GM06990 (cell line): ENCODE measurements at regions not wholly inside any gene's neighbourhood (a gene's known extent, or its start where the extent isn't known, plus 50 kb on each side); places are given as distances from the start of the nearest gene placed in this dataset.
"Not testable (repeated sequence)": the region's sequence is repeated elsewhere in the genome, so short reads cannot be mapped to it uniquely, and the experiment has no call there.

Experiments used
- DNase-seq: peaks from one replicate; pipeline ENCODE4 v3.0.0-alpha.2; 2011; ENCODE audit not compliant: insufficient read length; ENCODE audit errors: extremely low read depth
- H3K27me3 ChIP-seq: replicated peaks from 2 replicates; pipeline ENCODE4 v1.6.0; 2011; ENCODE audit warnings: low read length; ENCODE audit not compliant: control insufficient read depth, insufficient read depth
- H3K36me3 ChIP-seq: 2 replicates; pipeline ENCODE4 v1.5.1; 2011; ENCODE audit warnings: low read length; ENCODE audit not compliant: control insufficient read depth, insufficient read depth
- H3K4me3 ChIP-seq: replicated peaks from 2 replicates; pipeline ENCODE4 v1.5.1; 2011; ENCODE audit warnings: low read depth, mild to moderate bottlenecking, control low read depth, low read length
- TF ChIP-seq, protein P1 (sequence below): IDR thresholded peaks from 2 replicates; pipeline ENCODE4 v1.5.1; 2011; ENCODE audit warnings: low read length, control low read depth, mild to moderate bottlenecking, inconsistent platforms; ENCODE audit not compliant: insufficient read depth, poor library complexity, severe bottlenecking

DNA sequence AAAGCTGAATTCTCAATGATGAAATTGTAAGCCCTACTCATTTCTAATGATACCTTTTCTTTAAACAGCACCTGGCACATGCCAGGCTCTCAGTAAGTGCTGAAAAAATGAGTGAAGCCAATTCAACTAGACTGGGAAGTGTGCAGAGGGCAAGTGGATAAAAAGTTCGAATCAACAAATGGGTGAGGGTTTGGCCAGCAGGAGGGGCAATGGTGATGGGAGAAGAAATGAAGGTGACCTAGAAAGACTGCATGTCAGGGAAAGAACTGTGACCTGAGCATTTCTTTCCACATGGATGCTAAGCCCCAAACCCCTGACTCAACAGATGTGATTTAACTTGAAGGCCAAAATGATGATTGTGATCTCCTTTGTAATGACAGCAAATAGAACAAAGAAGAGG, 54.6 kb downstream of the DKK1 start:
- TF ChIP-seq, protein P1, sequence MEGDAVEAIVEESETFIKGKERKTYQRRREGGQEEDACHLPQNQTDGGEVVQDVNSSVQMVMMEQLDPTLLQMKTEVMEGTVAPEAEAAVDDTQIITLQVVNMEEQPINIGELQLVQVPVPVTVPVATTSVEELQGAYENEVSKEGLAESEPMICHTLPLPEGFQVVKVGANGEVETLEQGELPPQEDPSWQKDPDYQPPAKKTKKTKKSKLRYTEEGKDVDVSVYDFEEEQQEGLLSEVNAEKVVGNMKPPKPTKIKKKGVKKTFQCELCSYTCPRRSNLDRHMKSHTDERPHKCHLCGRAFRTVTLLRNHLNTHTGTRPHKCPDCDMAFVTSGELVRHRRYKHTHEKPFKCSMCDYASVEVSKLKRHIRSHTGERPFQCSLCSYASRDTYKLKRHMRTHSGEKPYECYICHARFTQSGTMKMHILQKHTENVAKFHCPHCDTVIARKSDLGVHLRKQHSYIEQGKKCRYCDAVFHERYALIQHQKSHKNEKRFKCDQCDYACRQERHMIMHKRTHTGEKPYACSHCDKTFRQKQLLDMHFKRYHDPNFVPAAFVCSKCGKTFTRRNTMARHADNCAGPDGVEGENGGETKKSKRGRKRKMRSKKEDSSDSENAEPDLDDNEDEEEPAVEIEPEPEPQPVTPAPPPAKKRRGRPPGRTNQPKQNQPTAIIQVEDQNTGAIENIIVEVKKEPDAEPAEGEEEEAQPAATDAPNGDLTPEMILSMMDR = no peak
- no peak for DNase-seq
- Histone ChIP-seq H3K4me3 (no peak overlapping the region), H3K27me3 (no peaks in the 10 kb centered on the region), H3K36me3 (no peaks in the 10 kb centered on the region)

DNA sequence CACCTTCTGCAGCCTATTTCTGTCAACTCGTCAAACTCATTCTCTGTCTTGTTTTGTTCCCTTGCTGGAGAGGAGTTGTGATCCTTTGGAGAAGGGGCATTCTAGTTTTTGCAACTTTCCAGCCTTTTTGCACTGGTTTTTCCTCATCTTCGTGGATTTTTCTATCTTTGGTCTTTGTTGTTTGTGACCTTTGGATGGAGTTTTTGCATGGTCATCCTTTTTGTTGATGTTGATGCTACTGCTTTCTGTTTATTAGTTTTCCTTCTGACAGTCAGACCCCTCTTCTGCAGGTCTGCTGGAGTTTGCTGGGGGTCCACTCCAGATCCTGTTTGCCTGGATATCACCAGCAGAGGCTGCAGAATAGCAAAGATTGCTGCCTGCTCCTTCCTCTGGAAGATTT, 60.1 kb downstream of the DKK1 start:
- H3K4me3 ChIP-seq, H3K27me3 ChIP-seq, H3K36me3 ChIP-seq, DNase-seq: not testable (repeated sequence)

DNA sequence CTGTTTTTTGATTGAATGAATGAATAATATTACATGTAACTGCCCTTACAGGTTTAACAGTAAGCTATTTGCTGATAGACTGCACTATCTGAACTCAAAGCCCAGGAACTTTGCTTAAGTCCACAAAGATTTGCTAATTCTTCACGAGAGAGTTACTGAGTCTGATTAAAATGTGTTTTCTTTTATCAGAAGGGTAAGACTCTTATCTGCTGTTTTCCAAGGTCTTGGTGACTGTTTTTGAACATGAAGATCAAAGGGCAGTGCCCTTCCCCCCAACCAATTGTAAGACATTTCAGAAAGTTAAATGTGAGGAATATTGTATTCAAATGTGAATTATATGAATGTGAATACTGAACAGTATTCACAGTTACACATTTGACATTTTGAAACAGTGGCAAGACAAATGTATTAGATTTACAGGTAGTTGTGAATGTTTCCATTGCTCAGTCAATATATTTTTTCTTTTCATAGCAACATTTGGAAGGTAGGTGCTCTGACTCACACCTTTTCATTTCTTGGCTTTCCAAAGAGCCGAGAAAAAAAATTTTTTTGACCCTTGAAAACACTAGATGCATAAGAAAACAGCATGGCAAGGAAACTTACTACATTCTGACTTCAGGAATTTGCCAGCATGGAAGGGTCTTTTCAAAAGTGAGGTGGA, 62.7 kb downstream of the DKK1 start:
- DNase-seq = no peak
- TF ChIP-seq, protein P1 = no peak
- Histone ChIP-seq H3K4me3 (no peak overlapping the region), H3K27me3 (no peaks in the 10 kb centered on the region; the same call in none of the 2 replicates), H3K36me3 (no peaks in the 10 kb centered on the region)

DNA sequence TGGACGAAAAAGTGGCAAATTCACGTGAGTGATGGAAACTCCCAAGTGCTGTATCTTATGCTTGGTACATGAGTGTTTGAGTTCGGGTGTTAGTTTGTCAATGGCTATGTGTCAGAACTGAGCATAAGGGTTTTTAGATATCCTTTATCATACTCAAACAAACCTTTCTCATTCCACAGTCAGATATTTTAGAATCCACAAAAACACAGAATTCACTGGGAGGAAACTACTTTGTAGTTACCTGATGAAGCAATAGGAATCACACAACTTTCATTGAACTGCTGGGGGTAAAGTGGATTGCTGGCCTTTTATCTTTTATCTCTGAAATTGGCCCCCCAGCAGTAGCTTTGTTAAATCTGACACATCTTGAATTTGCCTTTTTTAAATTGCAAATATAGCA, 64.0 kb downstream of the DKK1 start:
- Histone ChIP-seq H3K27me3 (no peaks in the 10 kb centered on the region; the same call in none of the 2 replicates), H3K4me3 (no peak overlapping the region), H3K36me3 (no peaks in the 10 kb centered on the region)
- DNase-seq = no peak
- TF ChIP-seq, protein P1 = no peak

DNA sequence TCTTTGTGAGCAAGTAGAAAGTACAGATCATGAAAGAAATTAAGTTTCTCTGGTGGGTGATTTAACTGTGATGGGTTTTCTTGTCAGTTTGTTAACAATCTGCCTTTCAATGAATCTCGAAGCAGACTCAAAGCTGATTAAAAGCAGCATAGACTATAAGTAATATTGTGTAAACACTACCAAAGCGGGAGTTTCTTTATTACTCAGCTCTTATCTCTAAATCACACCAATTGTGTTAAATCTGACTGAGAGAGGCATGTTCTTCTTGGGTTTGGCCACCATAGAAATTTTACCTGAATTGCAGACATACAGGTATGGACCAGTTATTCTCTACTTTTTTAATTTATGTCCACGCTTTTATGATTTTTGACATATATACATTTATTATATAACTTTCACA, 65.2 kb downstream of the DKK1 start:
- DNase-seq = no peak
- no peak overlapping the region for H3K4me3 ChIP-seq
- TF ChIP-seq, protein P1 = no peak
- no peaks in the 10 kb centered on the region for H3K36me3 ChIP-seq
- no peaks in the 10 kb centered on the region; the same call in none of the 2 replicates for H3K27me3 ChIP-seq

DNA sequence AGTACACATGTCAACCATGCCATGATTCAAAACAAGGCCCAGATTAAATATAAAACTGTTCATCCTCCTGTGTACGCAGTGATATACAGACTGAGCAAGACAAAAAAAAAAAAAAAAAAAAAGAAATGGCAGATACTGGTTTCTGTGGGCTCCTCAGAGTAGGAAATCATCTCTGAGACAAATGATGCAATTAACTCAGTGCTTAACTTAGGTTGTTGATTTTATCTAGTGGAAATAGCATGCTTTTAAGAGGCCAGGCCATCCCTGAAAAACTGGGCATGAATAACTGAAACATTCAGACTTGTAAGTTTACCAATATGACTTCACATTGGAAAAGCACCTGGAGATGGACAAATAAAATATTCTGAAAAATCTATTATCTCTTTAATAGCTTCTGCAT, 69.0 kb downstream of the DKK1 start:
- TF ChIP-seq, protein P1 = no peak
- no peak overlapping the region for H3K4me3 ChIP-seq
- DNase-seq = no peak
- no peaks in the 10 kb centered on the region for H3K36me3 ChIP-seq
- no peaks in the 10 kb centered on the region for H3K27me3 ChIP-seq
